ENCODE measurements at regions not wholly inside any gene's neighbourhood (a gene's known extent, or its start where the extent isn't known, plus 50 kb on each side); places are given as distances from the start of the nearest gene placed in this dataset.
"Not testable (repeated sequence)": the region's sequence is repeated elsewhere in the genome, so short reads cannot be mapped to it uniquely, and the experiment has no call there.

DNA sequence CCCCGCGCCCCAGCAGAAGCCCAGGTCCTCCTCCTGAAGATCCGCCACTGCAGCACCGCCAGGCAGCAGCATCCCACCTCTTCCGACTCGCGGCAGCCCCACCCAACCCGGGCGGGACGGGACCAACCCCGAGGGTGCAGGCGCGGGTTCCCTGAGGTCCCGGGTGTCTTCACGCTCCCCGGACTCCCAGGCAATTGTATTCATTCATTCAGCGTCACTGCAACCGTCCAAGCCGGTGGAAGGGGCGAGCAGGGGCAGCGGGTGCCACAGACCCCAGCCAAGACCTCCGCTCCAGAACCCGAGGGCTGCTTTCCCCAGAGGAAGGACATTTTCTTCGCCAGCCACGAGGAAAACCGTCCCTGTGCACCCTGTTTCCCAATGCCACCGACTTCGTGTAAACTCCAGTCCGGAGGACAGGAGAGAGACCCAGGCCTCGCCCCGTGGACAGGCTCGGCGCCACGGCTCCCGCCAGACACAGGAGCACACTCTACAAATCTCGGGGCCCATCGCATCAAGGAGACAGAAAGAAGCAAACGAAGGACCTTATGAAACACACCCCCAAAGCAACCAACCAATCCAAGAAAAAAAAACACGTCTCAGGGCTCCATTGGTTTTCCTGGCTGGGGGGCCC lies 1471.5 kb downstream of the FOXD4L5 start:
- TF ChIP-seq POLR2A (IDR thresholded peaks at IDR 0.05): not testable (repeated sequence)
- TF ChIP-seq, protein P1, sequence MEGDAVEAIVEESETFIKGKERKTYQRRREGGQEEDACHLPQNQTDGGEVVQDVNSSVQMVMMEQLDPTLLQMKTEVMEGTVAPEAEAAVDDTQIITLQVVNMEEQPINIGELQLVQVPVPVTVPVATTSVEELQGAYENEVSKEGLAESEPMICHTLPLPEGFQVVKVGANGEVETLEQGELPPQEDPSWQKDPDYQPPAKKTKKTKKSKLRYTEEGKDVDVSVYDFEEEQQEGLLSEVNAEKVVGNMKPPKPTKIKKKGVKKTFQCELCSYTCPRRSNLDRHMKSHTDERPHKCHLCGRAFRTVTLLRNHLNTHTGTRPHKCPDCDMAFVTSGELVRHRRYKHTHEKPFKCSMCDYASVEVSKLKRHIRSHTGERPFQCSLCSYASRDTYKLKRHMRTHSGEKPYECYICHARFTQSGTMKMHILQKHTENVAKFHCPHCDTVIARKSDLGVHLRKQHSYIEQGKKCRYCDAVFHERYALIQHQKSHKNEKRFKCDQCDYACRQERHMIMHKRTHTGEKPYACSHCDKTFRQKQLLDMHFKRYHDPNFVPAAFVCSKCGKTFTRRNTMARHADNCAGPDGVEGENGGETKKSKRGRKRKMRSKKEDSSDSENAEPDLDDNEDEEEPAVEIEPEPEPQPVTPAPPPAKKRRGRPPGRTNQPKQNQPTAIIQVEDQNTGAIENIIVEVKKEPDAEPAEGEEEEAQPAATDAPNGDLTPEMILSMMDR (IDR thresholded peaks at IDR 0.05): not testable (repeated sequence)

Data from uterus (tissue), 2 donors.